Endodermal cell (in vitro differentiated cells): ENCODE measurements at regions not wholly inside any gene's neighbourhood (a gene's known extent, or its start where the extent isn't known, plus 50 kb on each side); places are given as distances from the start of the nearest gene placed in this dataset.
"Not testable (repeated sequence)": the region's sequence is repeated elsewhere in the genome, so short reads cannot be mapped to it uniquely, and the experiment has no call there.

Experiments used
- DNase-seq: peaks from one replicate; pipeline ENCODE4 v3.0.0-alpha.2; 2017
- H3K27ac ChIP-seq: 2 replicates; pipeline ENCODE4 v1.5.1; 2013; ENCODE audit warnings: mild to moderate bottlenecking, low read depth, low read length, moderate library complexity
- H3K27me3 ChIP-seq: 2 replicates; pipeline ENCODE4 v1.6.1; 2013; ENCODE audit warnings: mild to moderate bottlenecking, low read length, moderate library complexity; ENCODE audit not compliant: insufficient read depth, control insufficient read depth, poor library complexity, severe bottlenecking
- H3K36me3 ChIP-seq: 2 replicates; pipeline ENCODE4 v1.7.0; 2013; ENCODE audit warnings: mild to moderate bottlenecking, low read length, moderate library complexity; ENCODE audit not compliant: control insufficient read depth, insufficient read depth
- H3K4me1 ChIP-seq: one replicate; pipeline ENCODE4 v1.7.0; 2013; ENCODE audit warnings: low read length; ENCODE audit not compliant: control insufficient read depth, insufficient read depth
- H3K4me3 ChIP-seq: 2 replicates; pipeline ENCODE4 v1.5.1; 2013; ENCODE audit warnings: mild to moderate bottlenecking, low read length, moderate library complexity
- H3K9ac ChIP-seq: 2 replicates; pipeline ENCODE4 v1.6.1; 2013; ENCODE audit warnings: mild to moderate bottlenecking, low read length, moderate library complexity; ENCODE audit not compliant: poor library complexity, severe bottlenecking; ENCODE audit errors: extremely low read depth
- H3K9me3 ChIP-seq: 2 replicates; pipeline ENCODE4 v1.6.1; 2013; ENCODE audit warnings: mild to moderate bottlenecking, low read length, moderate library complexity; ENCODE audit not compliant: control insufficient read depth
- H3K27ac Mint-ChIP-seq: 2 replicates; pipeline ENCODE4 v1.8.0; 2020; ENCODE audit warnings: mixed read lengths
- H3K27me3 Mint-ChIP-seq: 2 replicates; pipeline ENCODE4 v1.8.0; 2021; ENCODE audit warnings: mild to moderate bottlenecking, mixed read lengths; ENCODE audit not compliant: insufficient read depth
- H3K36me3 Mint-ChIP-seq: 2 replicates; pipeline ENCODE4 v1.8.0; 2020; ENCODE audit warnings: low read depth, mixed read lengths
- H3K4me1 Mint-ChIP-seq: 2 replicates; pipeline ENCODE4 v1.8.0; 2020; ENCODE audit warnings: mixed read lengths
- H3K4me3 Mint-ChIP-seq: 2 replicates; pipeline ENCODE4 v1.8.0; 2020; ENCODE audit warnings: mild to moderate bottlenecking, moderate library complexity, mixed read lengths
- H3K9me3 Mint-ChIP-seq: 2 replicates; pipeline ENCODE4 v1.8.0; 2020; ENCODE audit warnings: mild to moderate bottlenecking, mixed read lengths
- WGBS, 2 experiments: methylation state at CpG; one replicate each; pipeline versions ENCODE4 v1.1.5 to v1.1.7; 2013; ENCODE audit warnings: missing lambda C conversion rate in 2 of 2, mixed read lengths in 1 of 2; ENCODE audit not compliant: insufficient coverage in 1 of 2, insufficient read length in 1 of 2; 5-methylcytosine and 5-hydroxymethylcytosine counted together
- TF ChIP-seq, protein P1 (sequence below): fragments of 200-600 bp; sonication (generic); conservative IDR thresholded peaks from 2 replicates; pipeline ENCODE4 v1.5.0; 2021; ENCODE audit warnings: antibody characterized with exemption, mild to moderate bottlenecking

- H3K36me3 Mint-ChIP-seq = no peaks in the 10 kb centered on the region
These were observed 584.8 kb downstream of the TSN start for GRCh38 chr2:122340246-122340645.

GRCh38 chr2:122341007-122341406 is 585.6 kb downstream of the TSN start:
- Mint-ChIP-seq H3K4me3 (no peak overlapping the region), H3K36me3 (no peaks in the 10 kb centered on the region), H3K27ac (no peak overlapping the region), H3K4me1 (peaks cover 16% of the 10 kb centered on the region), H3K27me3 (no peaks in the 10 kb centered on the region), H3K9me3 (peaks cover 3% of the 10 kb centered on the region)
- TF ChIP-seq, protein P1, sequence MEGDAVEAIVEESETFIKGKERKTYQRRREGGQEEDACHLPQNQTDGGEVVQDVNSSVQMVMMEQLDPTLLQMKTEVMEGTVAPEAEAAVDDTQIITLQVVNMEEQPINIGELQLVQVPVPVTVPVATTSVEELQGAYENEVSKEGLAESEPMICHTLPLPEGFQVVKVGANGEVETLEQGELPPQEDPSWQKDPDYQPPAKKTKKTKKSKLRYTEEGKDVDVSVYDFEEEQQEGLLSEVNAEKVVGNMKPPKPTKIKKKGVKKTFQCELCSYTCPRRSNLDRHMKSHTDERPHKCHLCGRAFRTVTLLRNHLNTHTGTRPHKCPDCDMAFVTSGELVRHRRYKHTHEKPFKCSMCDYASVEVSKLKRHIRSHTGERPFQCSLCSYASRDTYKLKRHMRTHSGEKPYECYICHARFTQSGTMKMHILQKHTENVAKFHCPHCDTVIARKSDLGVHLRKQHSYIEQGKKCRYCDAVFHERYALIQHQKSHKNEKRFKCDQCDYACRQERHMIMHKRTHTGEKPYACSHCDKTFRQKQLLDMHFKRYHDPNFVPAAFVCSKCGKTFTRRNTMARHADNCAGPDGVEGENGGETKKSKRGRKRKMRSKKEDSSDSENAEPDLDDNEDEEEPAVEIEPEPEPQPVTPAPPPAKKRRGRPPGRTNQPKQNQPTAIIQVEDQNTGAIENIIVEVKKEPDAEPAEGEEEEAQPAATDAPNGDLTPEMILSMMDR = no peak
- 91 to 92% methylated on average over 4 to 5 of the region's 5 CpGs for WGBS, 2 experiments
- Histone ChIP-seq H3K4me3 (no peak overlapping the region), H3K36me3 (no peaks in the 10 kb centered on the region), H3K27me3 (peaks cover under 1% of the 10 kb centered on the region), H3K9ac (no peak overlapping the region), H3K4me1 (no peaks in the 10 kb centered on the region), H3K9me3 (no peaks in the 10 kb centered on the region), H3K27ac (no peak overlapping the region)
- no peak for DNase-seq

More at GRCh38 chr2:122340246-122340645, 584.8 kb downstream of the TSN start:
- Histone ChIP-seq H3K4me1 (no peaks in the 10 kb centered on the region), H3K27me3 (peaks cover 6% of the 10 kb centered on the region), H3K9ac (no peak overlapping the region), H3K27ac (no peak overlapping the region), H3K36me3 (no peaks in the 10 kb centered on the region), H3K9me3 (no peaks in the 10 kb centered on the region), H3K4me3 (no peak overlapping the region)
- Mint-ChIP-seq H3K27me3 (no peaks in the 10 kb centered on the region), H3K9me3 (no peaks in the 10 kb centered on the region), H3K27ac (no peak overlapping the region), H3K4me1 (peaks cover 16% of the 10 kb centered on the region), H3K4me3 (no peak overlapping the region)
- 90% methylated on average over 3 of the region's 3 CpGs; no CpG with 5 or more reads in 1 of the 2 experiments for WGBS, 2 experiments
- TF ChIP-seq, protein P1 = no peak
- DNase-seq = no peak

- not testable (repeated sequence) for H3K4me1 ChIP-seq, H3K4me1 Mint-ChIP-seq, H3K27me3 Mint-ChIP-seq, H3K27ac ChIP-seq, H3K4me3 Mint-ChIP-seq, H3K27me3 ChIP-seq, H3K9ac ChIP-seq, H3K9me3 Mint-ChIP-seq, H3K36me3 ChIP-seq, H3K27ac Mint-ChIP-seq, H3K9me3 ChIP-seq, DNase-seq, H3K4me3 ChIP-seq, H3K36me3 Mint-ChIP-seq
- WGBS, 2 experiments = 80 to 93% methylated on average over 2 to 8 of the region's 8 CpGs
These were observed 596.7 kb downstream of the TSN start for GRCh38 chr2:122352151-122352550.

GRCh38 chr2:122357998-122358397 is 602.5 kb downstream of the TSN start:
- Histone ChIP-seq H3K27ac (no peak overlapping the region), H3K4me3 (no peak overlapping the region), H3K9me3 (peaks cover 4% of the 10 kb centered on the region), H3K27me3 (no peaks in the 10 kb centered on the region), H3K4me1 (no peaks in the 10 kb centered on the region), H3K9ac (no peak overlapping the region), H3K36me3 (no peaks in the 10 kb centered on the region)
- TF ChIP-seq, protein P1 = no peak
- Mint-ChIP-seq H3K27ac (no peak overlapping the region), H3K9me3 (peaks cover 1% of the 10 kb centered on the region), H3K4me3 (no peak overlapping the region), H3K36me3 (no peaks in the 10 kb centered on the region), H3K27me3 (no peaks in the 10 kb centered on the region), H3K4me1 (no peaks in the 10 kb centered on the region)
- DNase-seq = no peak
- WGBS, 2 experiments = 77 to 100% methylated on average over 1 of the region's 1 CpG
